Testis (tissue), 2 donors: ENCODE measurements at regions not wholly inside any gene's neighbourhood (a gene's known extent, or its start where the extent isn't known, plus 50 kb on each side); places are given as distances from the start of the nearest gene placed in this dataset.

Source experiments
- DNase-seq: peaks from one replicate; pipeline ENCODE4 v3.0.0-alpha.2; 2019
- H3K27ac ChIP-seq, 2 donors: fragments of 200-600 bp; sonication (generic); one replicate each; pipeline ENCODE4 v1.5.1; 2019
- H3K27me3 ChIP-seq: fragments of 200-600 bp; sonication (generic); one replicate; pipeline ENCODE4 v1.5.1; 2019
- H3K36me3 ChIP-seq: fragments of 200-600 bp; sonication (generic); one replicate; pipeline ENCODE4 v1.5.1; 2017; ENCODE audit warnings: low read depth; ENCODE audit errors: missing control alignments
- H3K4me1 ChIP-seq: fragments of 200-600 bp; sonication (generic); one replicate; pipeline ENCODE4 v1.5.1; 2019
- H3K4me3 ChIP-seq, 2 donors: fragments of 200-600 bp; sonication (generic); one replicate each; pipeline ENCODE4 v1.5.1; 2017 to 2019
- H3K9me3 ChIP-seq: fragments of 200-600 bp; sonication (generic); one replicate; pipeline ENCODE4 v1.5.1; 2017
- POLR2A ChIP-seq: fragments of 450-650 bp; IDR thresholded peaks from one replicate; pipeline ENCODE4 v1.6.1; 2017; ENCODE audit warnings: antibody characterized with exemption, mild to moderate bottlenecking, moderate library complexity
- WGBS, 2 donors: methylation state at CpG; one replicate each; pipeline ENCODE4 v1.1.5; 2018; 5-methylcytosine and 5-hydroxymethylcytosine counted together
- intact Hi-C: fragments of 100-400 bp; cut with DNase I; formaldehyde crosslinking; loops from one replicate; pipeline ENCODE4 v1.15.1; 2023; ENCODE audit warnings: low total_unique reads
- TF ChIP-seq, protein P1 (sequence below), 3 experiments: fragments of 450-650 bp in 2 of 3; fragments of 200-600 bp in 1 of 3; sonication (generic) in 1 of 3; IDR thresholded peaks; one replicate each; pipeline ENCODE4 v1.5.1; 2016 to 2019; ENCODE audit warnings: antibody characterized with exemption in 3 of 3, mild to moderate bottlenecking in 2 of 3, moderate library complexity in 1 of 3

GRCh38 chr9:115657695-115658094 lies 495.9 kb upstream of the PAPPA start:
- no peak for DNase-seq
- no peaks in the 10 kb centered on the region for H3K4me1 ChIP-seq
- 85 to 89% methylated on average over 2 of the region's 2 CpGs for WGBS, 2 donors
- H3K27me3 ChIP-seq = no peaks in the 10 kb centered on the region
- intact Hi-C loops = no loop called here
- no peaks in the 10 kb centered on the region for H3K9me3 ChIP-seq
- no peak overlapping the region for H3K4me3 ChIP-seq
- H3K36me3 ChIP-seq = no peaks in the 10 kb centered on the region
- TF ChIP-seq, protein P1, sequence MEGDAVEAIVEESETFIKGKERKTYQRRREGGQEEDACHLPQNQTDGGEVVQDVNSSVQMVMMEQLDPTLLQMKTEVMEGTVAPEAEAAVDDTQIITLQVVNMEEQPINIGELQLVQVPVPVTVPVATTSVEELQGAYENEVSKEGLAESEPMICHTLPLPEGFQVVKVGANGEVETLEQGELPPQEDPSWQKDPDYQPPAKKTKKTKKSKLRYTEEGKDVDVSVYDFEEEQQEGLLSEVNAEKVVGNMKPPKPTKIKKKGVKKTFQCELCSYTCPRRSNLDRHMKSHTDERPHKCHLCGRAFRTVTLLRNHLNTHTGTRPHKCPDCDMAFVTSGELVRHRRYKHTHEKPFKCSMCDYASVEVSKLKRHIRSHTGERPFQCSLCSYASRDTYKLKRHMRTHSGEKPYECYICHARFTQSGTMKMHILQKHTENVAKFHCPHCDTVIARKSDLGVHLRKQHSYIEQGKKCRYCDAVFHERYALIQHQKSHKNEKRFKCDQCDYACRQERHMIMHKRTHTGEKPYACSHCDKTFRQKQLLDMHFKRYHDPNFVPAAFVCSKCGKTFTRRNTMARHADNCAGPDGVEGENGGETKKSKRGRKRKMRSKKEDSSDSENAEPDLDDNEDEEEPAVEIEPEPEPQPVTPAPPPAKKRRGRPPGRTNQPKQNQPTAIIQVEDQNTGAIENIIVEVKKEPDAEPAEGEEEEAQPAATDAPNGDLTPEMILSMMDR (IDR thresholded peaks at IDR 0.05) = no peak
- no peak for TF ChIP-seq POLR2A
- no peak overlapping the region for H3K27ac ChIP-seq

DNA sequence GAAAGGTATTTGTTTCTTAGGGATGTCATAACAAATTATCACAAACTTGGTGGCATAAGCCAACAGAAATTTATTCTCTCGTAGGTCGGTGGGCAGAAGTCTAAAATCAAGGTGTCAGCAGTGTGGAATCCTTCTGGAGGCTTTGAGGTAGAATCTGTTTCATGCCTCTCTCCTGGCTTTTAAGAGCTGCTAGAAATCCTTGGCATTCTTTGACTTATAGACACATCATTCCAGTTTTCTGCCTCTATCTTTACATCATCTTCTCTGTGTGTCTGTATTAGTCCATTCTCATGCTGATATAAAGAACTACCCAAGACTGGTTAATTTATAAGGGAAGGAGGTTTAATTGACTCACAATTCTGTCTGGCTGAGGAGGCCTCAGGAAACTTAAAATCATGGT lies 488.1 kb upstream of the PAPPA start:
- 86 to 87% methylated on average over 2 of the region's 2 CpGs for WGBS, 2 donors
- intact Hi-C loops = no loop called here
- TF ChIP-seq POLR2A = no peak
- TF ChIP-seq, protein P1 (IDR thresholded peaks at IDR 0.05) = no peak
- Histone ChIP-seq H3K27me3 (no peaks in the 10 kb centered on the region), H3K36me3 (no peaks in the 10 kb centered on the region), H3K4me3 (no peak overlapping the region), H3K4me1 (no peaks in the 10 kb centered on the region), H3K9me3 (no peaks in the 10 kb centered on the region), H3K27ac (no peak overlapping the region)
- no peak for DNase-seq

GRCh38 chr9:115668521-115668920 lies 485.1 kb upstream of the PAPPA start:
- 97 to 98% methylated on average over 2 of the region's 2 CpGs for WGBS, 2 donors
- DNase-seq = no peak
- Histone ChIP-seq H3K9me3 (no peaks in the 10 kb centered on the region), H3K27ac (no peak overlapping the region), H3K4me3 (no peak overlapping the region), H3K36me3 (no peaks in the 10 kb centered on the region), H3K4me1 (no peaks in the 10 kb centered on the region), H3K27me3 (no peaks in the 10 kb centered on the region)
- intact Hi-C loops = no loop called here
- TF ChIP-seq, protein P1 (IDR thresholded peaks at IDR 0.05) = no peak
- TF ChIP-seq POLR2A = no peak

DNA sequence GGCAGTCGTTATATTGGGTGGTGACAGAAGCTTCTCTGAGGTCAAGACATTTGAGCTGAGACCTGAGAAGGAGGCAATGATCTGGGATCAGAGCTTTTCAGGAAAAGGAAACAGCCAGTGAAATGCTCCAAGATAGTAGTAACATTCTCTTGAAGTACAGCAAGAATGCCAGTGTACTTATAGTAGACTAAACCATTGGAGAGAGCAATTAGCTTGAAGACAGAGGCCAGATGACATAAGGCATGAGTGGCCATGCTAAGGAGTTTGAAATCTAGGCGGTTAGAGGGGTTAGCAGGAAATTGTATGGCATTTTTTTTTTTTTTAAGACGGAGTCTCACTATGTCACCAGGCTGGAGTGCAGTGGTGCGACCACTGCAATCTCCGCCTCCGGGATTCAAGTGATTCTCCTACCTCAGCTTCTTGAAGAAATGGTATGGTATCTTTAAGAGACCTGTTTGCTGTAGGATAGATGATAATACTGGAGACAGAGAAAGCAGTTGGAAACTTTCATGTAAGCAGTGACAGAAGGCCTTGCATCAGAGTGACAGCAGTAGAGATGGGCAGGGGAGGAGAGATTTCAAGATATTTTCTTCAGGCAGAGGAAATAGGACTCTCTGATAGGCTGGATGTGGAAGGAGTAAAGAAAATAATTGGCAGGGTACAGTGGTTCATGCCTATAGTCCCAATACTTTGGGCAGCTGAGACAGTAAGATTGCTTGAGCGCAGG lies 482.2 kb upstream of the PAPPA start:
- intact Hi-C loops = no loop called here
- Histone ChIP-seq H3K4me3 (no peak overlapping the region), H3K27me3 (no peaks in the 10 kb centered on the region), H3K4me1 (no peaks in the 10 kb centered on the region), H3K27ac (no peak overlapping the region), H3K36me3 (no peaks in the 10 kb centered on the region), H3K9me3 (no peaks in the 10 kb centered on the region)
- WGBS, 2 donors = 92 to 93% methylated on average over 7 of the region's 7 CpGs
- TF ChIP-seq POLR2A = no peak
- TF ChIP-seq, protein P1 (IDR thresholded peaks at IDR 0.05) = no peak
- no peak for DNase-seq

DNA sequence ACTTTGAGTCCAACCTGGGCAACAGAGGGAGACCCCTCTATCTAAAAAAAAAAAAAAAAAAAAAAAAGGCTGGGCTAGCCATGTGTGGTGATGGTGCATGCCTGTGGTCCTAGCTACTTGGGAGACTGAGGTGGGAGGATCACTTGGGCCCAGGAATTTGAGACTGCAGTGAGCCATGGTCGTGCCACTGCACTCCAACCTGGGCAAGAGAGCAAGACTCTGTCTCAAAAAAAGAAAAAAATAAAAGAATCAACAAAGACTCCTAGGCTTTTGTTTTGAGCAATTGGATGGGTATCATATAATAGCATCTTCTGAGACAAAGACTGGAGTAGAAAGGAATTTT lies 481.7 kb upstream of the PAPPA start:
- 65 to 77% methylated on average over 1 of the region's 1 CpG for WGBS, 2 donors
- Histone ChIP-seq H3K36me3 (no peaks in the 10 kb centered on the region), H3K27ac (no peak overlapping the region), H3K27me3 (no peaks in the 10 kb centered on the region), H3K4me3 (no peak overlapping the region), H3K4me1 (no peaks in the 10 kb centered on the region), H3K9me3 (no peaks in the 10 kb centered on the region)
- DNase-seq = no peak
- intact Hi-C loops = no loop called here
- TF ChIP-seq, protein P1 (IDR thresholded peaks at IDR 0.05) = no peak
- TF ChIP-seq POLR2A = no peak
